H1 (cell line): ENCODE measurements at regions not wholly inside any gene's neighbourhood (a gene's known extent, or its start where the extent isn't known, plus 50 kb on each side); places are given as distances from the start of the nearest gene placed in this dataset.

Experiments used
- KDM1A ChIP-seq: fragments of 200-600, 300-600 bp; sonication (generic); IDR thresholded peaks from 2 replicates; pipeline ENCODE4 v1.7.1; 2016; ENCODE audit warnings: mild to moderate bottlenecking, low read length, borderline replicate concordance
- MAFK ChIP-seq: IDR thresholded peaks from 2 replicates; pipeline ENCODE4 v1.6.1; 2012; ENCODE audit warnings: low read depth, mild to moderate bottlenecking, improper control_type of control experiment, low read length
- RXRA ChIP-seq: IDR thresholded peaks from 2 replicates; pipeline ENCODE4 v1.6.1; 2011; ENCODE audit warnings: low read depth, mild to moderate bottlenecking, low read length, moderate library complexity; ENCODE audit not compliant: insufficient read depth
- SIN3A ChIP-seq, 2 experiments: IDR thresholded peaks in 1 of 2; conservative IDR thresholded peaks in 1 of 2; 2 replicates each; pipeline ENCODE4 v1.6.1; 2011 to 2012; ENCODE audit warnings: low read length in 2 of 2, improper control_type of control experiment in 1 of 2, low read depth in 1 of 2, mild to moderate bottlenecking in 1 of 2
- SP2 ChIP-seq: IDR thresholded peaks from 2 replicates; pipeline ENCODE4 v1.6.1; 2012; ENCODE audit warnings: mild to moderate bottlenecking, low read length, inconsistent platforms

- TF ChIP-seq RXRA (no peak), KDM1A (no peak), MAFK (no peak; the same call in 1 of the 2 replicates), SIN3A (conservative IDR thresholded peaks at IDR 0.05 in 1 of 2, IDR thresholded peaks at IDR 0.05 in 1 of 2; ENCODE audit: low read depth in 1 of 2, low read length in 2 of 2) (no peak), SP2 (no peak)
These were observed 913.4 kb downstream of the SLITRK6 start (continued) for GRCh38 chr13:84885868-84886267.
